ENCODE measurements at regions not wholly inside any gene's neighbourhood (a gene's known extent, or its start where the extent isn't known, plus 50 kb on each side); places are given as distances from the start of the nearest gene placed in this dataset.

- no peak for TF ChIP-seq EZH2 (IDR thresholded peaks at IDR 0.05; ENCODE audit: borderline replicate concordance, low read depth, low read length, severe bottlenecking)
- TF ChIP-seq CTCF (IDR thresholded peaks at IDR 0.05; ENCODE audit: extremely low read depth in 1 of 2, insufficient read depth in 1 of 2, low read depth in 1 of 2, low read length in 2 of 2) = no peak
- TF ChIP-seq POLR2AphosphoS5 (IDR thresholded peaks at IDR 0.05; ENCODE audit: insufficient read depth, low read depth, low read length) = no peak
- no peak for TF ChIP-seq MAX (IDR thresholded peaks at IDR 0.05; ENCODE audit: insufficient read depth, insufficient read length)
Observed at GRCh38 chr12:116402163-116402939, 124.9 kb upstream of the MED13L start.
